ENCODE measurements at regions not wholly inside any gene's neighbourhood (a gene's known extent, or its start where the extent isn't known, plus 50 kb on each side); places are given as distances from the start of the nearest gene placed in this dataset.

DNA sequence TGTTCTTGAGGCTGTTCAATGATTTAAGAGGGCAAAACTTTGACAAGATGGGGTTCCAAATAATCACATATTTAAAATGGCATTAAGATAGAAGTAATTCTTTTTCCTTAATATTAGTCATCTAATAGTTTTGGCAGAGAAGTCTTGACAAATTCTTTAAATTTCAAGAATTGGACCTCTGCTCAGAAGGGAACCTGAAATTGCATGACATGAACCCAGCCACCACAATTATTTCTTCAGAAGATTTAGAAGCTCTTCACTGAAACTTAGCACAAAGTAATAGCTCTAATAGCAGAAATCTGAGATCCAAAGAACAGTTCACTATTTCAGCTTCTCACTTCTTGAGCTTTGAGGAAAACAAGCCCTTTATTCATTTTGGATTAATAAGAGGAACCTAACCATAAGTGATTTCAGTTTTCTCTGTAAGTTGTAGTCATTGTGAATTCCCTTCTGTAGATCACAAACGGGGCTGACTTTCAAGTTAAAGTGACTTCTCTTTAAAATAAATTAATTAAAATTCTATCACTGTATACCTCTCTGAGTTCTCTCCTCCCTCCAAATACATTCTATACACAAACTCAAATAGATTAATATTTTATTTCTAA is 100.6 kb upstream of the ITGA4 start:
- DNase-seq (no peak), ATAC-seq (ENCODE audit: low read depth) (no peak)
- TF ChIP-seq, protein P1, sequence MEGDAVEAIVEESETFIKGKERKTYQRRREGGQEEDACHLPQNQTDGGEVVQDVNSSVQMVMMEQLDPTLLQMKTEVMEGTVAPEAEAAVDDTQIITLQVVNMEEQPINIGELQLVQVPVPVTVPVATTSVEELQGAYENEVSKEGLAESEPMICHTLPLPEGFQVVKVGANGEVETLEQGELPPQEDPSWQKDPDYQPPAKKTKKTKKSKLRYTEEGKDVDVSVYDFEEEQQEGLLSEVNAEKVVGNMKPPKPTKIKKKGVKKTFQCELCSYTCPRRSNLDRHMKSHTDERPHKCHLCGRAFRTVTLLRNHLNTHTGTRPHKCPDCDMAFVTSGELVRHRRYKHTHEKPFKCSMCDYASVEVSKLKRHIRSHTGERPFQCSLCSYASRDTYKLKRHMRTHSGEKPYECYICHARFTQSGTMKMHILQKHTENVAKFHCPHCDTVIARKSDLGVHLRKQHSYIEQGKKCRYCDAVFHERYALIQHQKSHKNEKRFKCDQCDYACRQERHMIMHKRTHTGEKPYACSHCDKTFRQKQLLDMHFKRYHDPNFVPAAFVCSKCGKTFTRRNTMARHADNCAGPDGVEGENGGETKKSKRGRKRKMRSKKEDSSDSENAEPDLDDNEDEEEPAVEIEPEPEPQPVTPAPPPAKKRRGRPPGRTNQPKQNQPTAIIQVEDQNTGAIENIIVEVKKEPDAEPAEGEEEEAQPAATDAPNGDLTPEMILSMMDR (IDR thresholded peaks at IDR 0.05) = no peak
- ChIA-PET POLR2A (no interaction called here), CTCF (no interaction called here)
- intact Hi-C loops (cut with micrococcal nuclease) = loop anchor here (2.0 kb wide), 1 partner anchor 16 kb away; no protein-coding TSS in a partner anchor
- Mint-ChIP-seq H3K4me1 (peaks cover 20% of the 10 kb centered on the region), H3K27ac (no peak overlapping the region), H3K9me3 (no peaks in the 10 kb centered on the region), H3K27me3 (no peaks in the 10 kb centered on the region), H3K4me3 (no peak overlapping the region), H3K36me3 (ENCODE audit: low read depth) (no peaks in the 10 kb centered on the region)

DNA sequence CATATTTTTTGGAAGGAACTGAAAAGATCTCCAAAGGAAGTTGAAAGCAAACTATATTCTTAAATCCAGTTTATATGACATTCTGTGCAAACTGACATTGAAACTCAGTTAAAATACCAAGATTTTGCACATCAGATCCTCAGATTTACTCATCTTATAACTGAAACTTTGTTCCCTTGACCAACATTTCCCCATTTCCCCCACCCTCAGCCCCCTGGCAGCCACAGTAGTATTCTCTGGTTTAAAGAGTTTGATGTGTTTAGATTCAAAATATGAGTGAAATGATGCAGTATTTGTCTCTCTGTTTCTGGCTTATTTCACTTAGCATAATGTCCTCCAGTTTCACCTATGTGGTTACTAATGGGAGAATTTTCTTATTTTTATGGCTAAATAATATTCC is 99.2 kb upstream of the ITGA4 start:
- DNase-seq (no peak), ATAC-seq (ENCODE audit: low read depth) (no peak)
- ChIA-PET POLR2A (no interaction called here), CTCF (no interaction called here)
- H3K4me1 Mint-ChIP-seq = peaks cover 15% of the 10 kb centered on the region
- TF ChIP-seq, protein P1 (IDR thresholded peaks at IDR 0.05) = no peak
- H3K4me3 Mint-ChIP-seq = no peak overlapping the region
- no peak overlapping the region for H3K27ac Mint-ChIP-seq
- H3K36me3 Mint-ChIP-seq (ENCODE audit: low read depth) = no peaks in the 10 kb centered on the region
- intact Hi-C loops (cut with micrococcal nuclease) = loop anchor here (2.0 kb wide), 1 partner anchor 17 kb away; no protein-coding TSS in a partner anchor
- no peaks in the 10 kb centered on the region for H3K27me3 Mint-ChIP-seq
- no peaks in the 10 kb centered on the region for H3K9me3 Mint-ChIP-seq

DNA sequence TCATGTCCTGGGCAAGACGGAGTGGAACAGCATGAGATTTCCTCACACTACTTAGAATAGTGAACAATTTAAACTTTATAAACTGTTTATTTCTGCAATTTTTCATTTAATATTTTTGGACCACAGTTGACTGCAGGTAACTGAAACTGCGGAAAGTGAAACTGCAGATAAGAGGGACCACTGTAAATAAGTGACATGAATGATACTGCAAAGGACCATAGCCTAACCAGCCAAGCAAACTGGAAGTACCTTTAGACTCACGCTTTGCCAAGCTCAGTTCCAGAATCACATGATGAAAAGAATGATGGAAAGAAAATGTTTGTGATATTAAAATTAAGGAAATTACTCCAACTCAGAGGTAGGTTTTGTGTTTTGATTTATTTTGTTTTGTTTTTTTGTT is 94.6 kb upstream of the ITGA4 start:
- H3K27me3 Mint-ChIP-seq = no peaks in the 10 kb centered on the region
- no peak for DNase-seq
- H3K27ac Mint-ChIP-seq = no peak overlapping the region
- ChIA-PET CTCF (interaction anchor here (1.2 kb wide), 1 partner anchor 258 kb away, joined by 3 read pairs; no protein-coding TSS in a partner anchor), POLR2A (interaction anchor here (0.7 kb wide), 1 partner anchor 94 kb away, joined by 3 read pairs; the partner anchor contains the start of gene ITGA4)
- H3K4me3 Mint-ChIP-seq = no peak overlapping the region
- TF ChIP-seq, protein P1 (IDR thresholded peaks at IDR 0.05) = no peak
- intact Hi-C loops (cut with micrococcal nuclease) = loop anchor here (2.0 kb wide), 1 partner anchor 14 kb away; no protein-coding TSS in a partner anchor
- H3K36me3 Mint-ChIP-seq (ENCODE audit: low read depth) = no peaks in the 10 kb centered on the region
- H3K9me3 Mint-ChIP-seq = no peaks in the 10 kb centered on the region
- H3K4me1 Mint-ChIP-seq = peaks cover 19% of the 10 kb centered on the region
- no peak for ATAC-seq (ENCODE audit: low read depth)

- Mint-ChIP-seq H3K27ac (no peak overlapping the region), H3K9me3 (no peaks in the 10 kb centered on the region), H3K4me3 (no peak overlapping the region), H3K4me1 (peaks cover 14% of the 10 kb centered on the region), H3K27me3 (no peaks in the 10 kb centered on the region), H3K36me3 (ENCODE audit: low read depth) (no peaks in the 10 kb centered on the region)
- ChIA-PET POLR2A (interaction anchor here (0.7 kb wide), 1 partner anchor 94 kb away, joined by 3 read pairs; the partner anchor contains the start of gene ITGA4), CTCF (interaction anchor here (1.2 kb wide), 1 partner anchor 258 kb away, joined by 3 read pairs; no protein-coding TSS in a partner anchor)
- DNase-seq (no peak), ATAC-seq (ENCODE audit: low read depth) (peak; percentile 10)
- intact Hi-C loops (cut with micrococcal nuclease) = loop anchor here (2.0 kb wide), 1 partner anchor 14 kb away; no protein-coding TSS in a partner anchor
- TF ChIP-seq, protein P1 (IDR thresholded peaks at IDR 0.05) = no peak
Observed at GRCh38 chr2:181363164-181363563, 94.0 kb upstream of the ITGA4 start.

- CTCF ChIA-PET = no interaction called here
- no peak overlapping the region for H3K4me3 Mint-ChIP-seq
- intact Hi-C loops (cut with micrococcal nuclease) = no loop called here
- no peaks in the 10 kb centered on the region for H3K9me3 Mint-ChIP-seq
- POLR2A ChIA-PET = no interaction called here
- peaks cover 14% of the 10 kb centered on the region for H3K4me1 Mint-ChIP-seq
- no peak for ATAC-seq (ENCODE audit: low read depth)
- no peaks in the 10 kb centered on the region for H3K27me3 Mint-ChIP-seq
- H3K27ac Mint-ChIP-seq = no peak overlapping the region
- TF ChIP-seq, protein P1 (IDR thresholded peaks at IDR 0.05) = no peak
- H3K36me3 Mint-ChIP-seq (ENCODE audit: low read depth) = no peaks in the 10 kb centered on the region
- no peak for DNase-seq
Observed at GRCh38 chr2:181364492-181365170, 92.6 kb upstream of the ITGA4 start.
